ENCODE measurements at regions not wholly inside any gene's neighbourhood (a gene's known extent, or its start where the extent isn't known, plus 50 kb on each side); places are given as distances from the start of the nearest gene placed in this dataset.

GRCh38 chr6:105794239-105794638 is 291.9 kb upstream of the PRDM1 start:
- POLR2A ChIA-PET = interaction anchor here (0.5 to 0.7 kb wide), 3 partner anchors 14 to 491 kb away, joined by 3 to 4 read pairs (median 3); no protein-coding TSS in a partner anchor
- intact Hi-C loops (cut with micrococcal nuclease; ENCODE audit: unreplicated experiment) = loop anchor here (5.0 kb wide), 2 partner anchors 83 to 198 kb away; no protein-coding TSS in a partner anchor

GRCh38 chr6:105793130-105793529 is 293.0 kb upstream of the PRDM1 start:
- Histone ChIP-seq H3K79me2 (ENCODE audit: insufficient read depth, low read depth, low read length) (no peaks in the 10 kb centered on the region), H2AFZ (ENCODE audit: low read length) (peak overlapping the region; percentile 80), H3K27ac (ENCODE audit: low read depth, low read length, poor library complexity, severe bottlenecking) (peak overlapping the region; percentile 35), H4K20me1 (ENCODE audit: insufficient read depth, low read length) (no peaks in the 10 kb centered on the region), H3K36me3 (ENCODE audit: insufficient read depth, low read length) (no peaks in the 10 kb centered on the region), H3K4me1 (ENCODE audit: insufficient read depth, low read length, poor library complexity, severe bottlenecking) (peaks cover 56% of the 10 kb centered on the region), H3K4me2 (ENCODE audit: low read length) (peak overlapping the region; percentile 41), H3K4me3 (ENCODE audit: low read depth, low read length, poor library complexity, severe bottlenecking) (peak overlapping the region; percentile 2), H3K9me2 (ENCODE audit: insufficient read depth, low read length) (no peaks in the 10 kb centered on the region), H3K9me3 (ENCODE audit: low read length) (no peaks in the 10 kb centered on the region)
- no TSS peak for BruUV-seq (replicated peaks)
- ChIA-PET POLR2A (interaction anchor here (0.6 kb wide), 1 partner anchor 39 kb away, joined by 5 read pairs; no protein-coding TSS in a partner anchor), CTCF (ENCODE audit: unreplicated experiment) (no interaction called here)
- DNase-seq (ENCODE audit: low spot score) = peak; percentile 81
- TF ChIP-seq EZH2phosphoT487 (IDR thresholded peaks at IDR 0.05; ENCODE audit: borderline replicate concordance, low read depth, low read length) (no peak), CTCF (conservative IDR thresholded peaks at IDR 0.05; ENCODE audit: low read length) (peak; percentile 69)
- intact Hi-C loops (cut with micrococcal nuclease; ENCODE audit: unreplicated experiment) = loop anchor here (1.0 to 5.0 kb wide), 3 partner anchors 84 to 291 kb away; no protein-coding TSS in a partner anchor

More at GRCh38 chr6:105794239-105794638, 291.9 kb upstream of the PRDM1 start:
- H3K79me2 ChIP-seq (ENCODE audit: insufficient read depth, low read depth, low read length) = no peaks in the 10 kb centered on the region
- peaks cover 56% of the 10 kb centered on the region for H3K4me1 ChIP-seq (ENCODE audit: insufficient read depth, low read length, poor library complexity, severe bottlenecking)
- H3K9me2 ChIP-seq (ENCODE audit: insufficient read depth, low read length) = no peaks in the 10 kb centered on the region
- TF ChIP-seq CTCF (conservative IDR thresholded peaks at IDR 0.05; ENCODE audit: low read length) (no peak), EZH2phosphoT487 (IDR thresholded peaks at IDR 0.05; ENCODE audit: borderline replicate concordance, low read depth, low read length) (no peak)
- no peaks in the 10 kb centered on the region for H4K20me1 ChIP-seq (ENCODE audit: insufficient read depth, low read length)
- BruUV-seq (replicated peaks) = no TSS peak
- CTCF ChIA-PET (ENCODE audit: unreplicated experiment) = no interaction called here
- H3K27ac ChIP-seq (ENCODE audit: low read depth, low read length, poor library complexity, severe bottlenecking) = no peak overlapping the region
- H3K4me2 ChIP-seq (ENCODE audit: low read length) = peak overlapping the region; percentile 13; the same call in 1 of the 2 replicates
- no peak overlapping the region for H3K4me3 ChIP-seq (ENCODE audit: low read depth, low read length, poor library complexity, severe bottlenecking)
- peak overlapping the region; percentile 80 for H2AFZ ChIP-seq (ENCODE audit: low read length)
- peak; percentile 14 for DNase-seq (ENCODE audit: low spot score)
- H3K9me3 ChIP-seq (ENCODE audit: low read length) = no peaks in the 10 kb centered on the region
- H3K36me3 ChIP-seq (ENCODE audit: insufficient read depth, low read length) = no peaks in the 10 kb centered on the region

Data from OCI-LY7 (cell line).